Smooth muscle cell of the brain vasculature (primary cell): ENCODE measurements at regions not wholly inside any gene's neighbourhood (a gene's known extent, or its start where the extent isn't known, plus 50 kb on each side); places are given as distances from the start of the nearest gene placed in this dataset.
"Not testable (repeated sequence)": the region's sequence is repeated elsewhere in the genome, so short reads cannot be mapped to it uniquely, and the experiment has no call there.

ENCODE experiments used
- DNase-seq: peaks from one replicate; pipeline ENCODE4 v3.0.0-alpha.2; 2012; ENCODE audit warnings: low read depth, low spot score

GRCh38 chr10:78341953-78342614, 308.4 kb downstream of the RPS24 start:
- no peak for DNase-seq

DNA sequence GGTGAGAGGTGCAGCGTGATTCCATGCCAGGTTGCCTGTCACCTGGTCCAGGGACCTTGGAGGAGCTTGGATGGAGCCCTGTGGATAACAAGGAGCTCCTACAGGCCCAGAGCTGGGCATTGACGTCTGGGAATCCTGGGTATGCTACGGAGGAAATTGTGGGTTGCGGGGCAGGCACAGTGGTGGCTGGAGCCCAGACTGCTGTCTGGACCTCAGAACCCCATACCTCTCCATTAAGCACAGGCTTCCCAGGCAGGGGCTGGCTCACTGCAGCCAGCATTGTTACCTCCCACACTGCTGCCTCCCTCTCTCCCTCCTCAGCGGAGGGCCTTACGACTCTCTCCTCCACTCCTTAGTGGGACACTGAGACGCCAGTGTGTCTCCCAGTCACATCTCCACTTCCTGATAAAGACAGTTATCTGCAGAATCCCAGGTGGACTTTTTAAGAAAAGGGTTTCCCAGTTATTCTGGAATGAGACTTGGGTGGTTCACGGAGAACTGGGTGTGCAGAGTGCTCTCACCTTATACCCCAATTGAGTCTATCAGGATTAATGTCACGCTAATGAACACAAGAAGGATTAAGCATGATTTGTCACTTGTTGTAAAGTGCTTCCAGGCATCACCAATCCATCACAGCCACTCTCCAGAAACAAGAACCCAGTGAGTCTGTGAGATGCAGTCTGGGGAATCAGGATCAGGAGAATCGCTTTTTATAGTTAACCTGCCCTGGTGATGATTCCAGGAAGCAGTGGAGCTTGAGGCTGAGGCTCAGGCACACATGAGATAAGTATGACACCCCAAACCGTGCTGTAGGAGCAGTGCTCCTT, 309.4 kb downstream of the RPS24 start:
- DNase-seq = no peak

DNA sequence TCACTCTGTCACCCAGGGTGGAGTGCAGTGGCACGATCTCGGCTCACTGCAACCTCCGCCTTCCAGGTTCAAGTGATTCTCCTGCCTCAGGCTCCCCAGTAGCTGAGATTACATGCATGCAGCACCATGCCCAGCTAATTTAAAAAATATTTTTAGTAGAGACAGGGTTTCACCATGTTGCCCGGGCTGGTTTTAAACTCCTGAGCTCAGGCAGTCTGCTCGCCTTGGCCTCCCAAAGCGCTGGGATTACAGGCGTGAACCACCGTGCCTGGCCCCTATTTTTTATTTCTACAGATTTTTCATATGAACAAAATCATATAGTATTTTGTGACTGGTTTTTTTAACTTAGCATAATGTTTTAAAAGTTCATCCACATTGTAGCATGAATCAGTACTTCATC, 310.6 kb downstream of the RPS24 start:
- DNase-seq = not testable (repeated sequence)

GRCh38 chr10:78345515-78345914, 311.9 kb downstream of the RPS24 start:
- not testable (repeated sequence) for DNase-seq

DNA sequence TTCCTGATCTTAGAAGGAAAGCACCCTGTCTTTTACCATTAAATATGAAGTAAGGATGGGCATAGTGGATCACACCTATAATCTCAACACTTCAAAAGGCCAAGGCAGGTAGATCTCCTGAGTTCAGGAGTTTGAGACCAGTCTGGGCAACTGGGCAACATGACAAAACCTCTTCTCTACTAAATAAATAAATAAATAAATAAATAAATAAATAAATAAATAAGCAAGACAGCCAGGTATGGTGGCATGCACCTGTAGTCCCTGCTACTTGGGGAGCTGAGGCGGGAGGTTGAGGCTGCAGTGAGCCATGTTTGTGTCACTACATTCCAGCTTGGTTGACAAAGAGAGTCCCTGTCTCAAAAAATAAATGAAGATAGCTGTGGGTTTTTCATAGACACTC, 313.1 kb downstream of the RPS24 start:
- DNase-seq = no peak

DNA sequence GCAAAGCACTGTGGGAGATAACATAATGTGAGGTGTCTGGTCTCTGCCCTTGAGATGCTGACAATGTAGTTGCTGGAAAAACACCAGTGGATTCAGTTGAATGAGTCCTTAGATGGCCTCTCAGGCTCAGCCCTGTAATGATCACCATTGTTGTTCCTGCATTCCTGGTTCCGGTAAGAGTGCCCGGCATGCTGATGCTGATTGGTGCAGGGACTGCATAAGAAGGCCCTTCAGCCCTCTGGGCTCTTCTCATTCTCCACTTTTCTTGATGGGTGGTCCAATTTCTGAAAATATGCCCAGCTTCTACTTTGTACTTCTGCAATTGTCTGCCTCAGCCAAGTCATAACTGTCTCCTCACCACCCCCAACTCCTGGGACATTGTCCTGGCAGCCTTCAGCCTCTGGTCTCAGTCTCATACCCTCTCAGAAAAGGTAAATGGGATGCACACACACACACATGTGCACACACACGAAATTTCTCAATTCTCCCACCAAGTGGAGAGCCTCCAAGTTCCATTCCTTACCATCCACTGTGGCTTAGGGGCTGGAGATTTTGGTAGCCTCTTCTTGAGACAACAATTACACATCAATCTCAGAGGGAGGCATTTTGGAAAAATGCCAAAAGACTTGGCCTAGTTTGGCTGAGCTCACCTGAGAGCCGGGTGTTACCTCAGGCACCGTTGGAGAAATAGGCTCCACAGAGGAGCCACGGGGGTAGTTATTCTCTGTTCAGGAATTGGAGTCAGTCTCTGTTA, 314.9 kb downstream of the RPS24 start:
- no peak for DNase-seq

DNA sequence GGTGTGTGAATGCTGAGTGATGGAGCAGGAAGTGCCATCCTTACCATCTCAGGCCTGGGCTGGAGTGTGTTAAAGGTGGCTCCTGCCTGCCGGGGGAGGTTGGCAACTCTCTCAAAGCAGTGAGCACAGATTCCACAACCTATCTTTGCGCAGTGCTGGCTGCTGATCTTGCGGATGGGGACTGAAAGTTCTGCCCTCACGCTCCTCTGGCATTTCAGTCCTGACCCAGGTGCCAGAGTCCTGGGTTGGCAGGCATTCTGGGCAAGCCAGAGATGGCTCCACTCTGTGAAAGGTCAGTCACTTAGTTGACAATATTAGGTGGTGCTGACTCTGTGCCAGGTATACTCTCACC, 315.5 kb downstream of the RPS24 start:
- no peak for DNase-seq

- DNase-seq = no peak
Measured at GRCh38 chr10:78349911-78350663, 316.4 kb downstream of the RPS24 start.

DNA sequence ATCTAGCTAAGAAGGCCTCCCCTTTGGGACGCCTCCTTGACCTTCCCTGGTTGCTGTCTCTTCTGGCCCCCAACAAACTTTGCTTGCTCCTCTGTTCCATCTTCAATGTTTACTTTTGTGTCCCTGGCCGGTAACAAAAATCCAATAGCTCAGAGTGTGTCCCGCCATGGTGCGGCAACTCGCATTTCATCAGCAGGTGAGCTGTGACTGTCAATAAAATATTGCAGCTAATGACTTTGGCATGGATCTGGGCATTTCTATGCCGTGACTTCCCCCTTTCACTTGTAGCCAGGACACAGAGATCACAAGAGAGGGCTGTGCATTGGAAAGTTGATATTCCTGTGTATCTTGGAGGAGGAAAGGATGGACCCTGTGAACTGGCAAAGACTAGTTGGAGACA, 317.6 kb downstream of the RPS24 start:
- no peak for DNase-seq

GRCh38 chr10:78351809-78352208, 318.1 kb downstream of the RPS24 start:
- DNase-seq = no peak

GRCh38 chr10:78353636-78354035, 320.0 kb downstream of the RPS24 start:
- no peak for DNase-seq

DNA sequence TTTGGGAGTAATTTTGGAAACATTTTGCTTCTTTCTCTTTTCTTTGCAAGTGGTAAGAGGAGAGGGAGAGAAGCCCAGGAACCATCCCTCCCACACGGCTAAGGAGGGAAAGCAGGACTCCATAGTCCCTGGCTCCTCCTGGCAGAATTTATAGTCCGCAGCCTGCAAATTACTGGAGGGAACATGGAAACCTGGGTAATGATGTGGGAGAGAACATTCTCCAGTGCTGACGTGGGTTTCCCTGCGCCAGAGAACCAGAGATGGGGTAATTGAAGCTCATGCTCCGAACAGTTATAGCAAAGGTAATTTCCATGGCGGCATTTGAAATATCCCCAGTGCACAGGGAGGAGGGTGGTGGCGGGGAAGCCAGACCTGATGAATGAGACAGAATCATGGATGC, 320.4 kb downstream of the RPS24 start:
- no peak for DNase-seq

DNA sequence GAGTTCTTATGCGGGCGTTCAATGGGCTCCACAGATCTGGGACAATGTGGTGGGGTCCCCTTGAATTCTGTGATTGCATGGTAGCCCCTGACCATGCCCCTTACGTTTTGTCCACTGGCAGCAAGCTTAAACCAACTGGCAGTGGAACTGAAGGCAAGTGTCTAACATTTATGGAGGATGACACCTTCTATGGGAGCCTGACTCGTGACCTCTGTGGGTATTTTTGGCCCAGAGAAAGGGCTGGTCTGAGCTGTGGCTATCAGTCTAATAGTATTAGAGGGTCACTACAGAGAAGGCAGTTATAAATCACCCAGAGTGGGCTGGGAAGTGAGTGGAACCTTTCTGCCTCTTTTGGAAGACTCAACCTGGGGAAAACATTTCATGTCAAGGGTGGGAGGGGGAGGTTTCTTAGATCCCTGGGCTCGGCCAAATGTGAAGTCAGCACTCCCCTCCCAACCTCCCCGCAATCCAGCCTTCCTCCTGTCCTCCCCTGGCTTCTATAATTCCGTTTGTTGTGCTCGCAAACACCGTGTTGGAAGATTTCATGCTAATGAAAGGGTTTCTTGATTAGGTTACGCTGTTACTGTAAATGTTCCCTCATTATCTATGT, 322.7 kb downstream of the RPS24 start:
- no peak for DNase-seq

DNA sequence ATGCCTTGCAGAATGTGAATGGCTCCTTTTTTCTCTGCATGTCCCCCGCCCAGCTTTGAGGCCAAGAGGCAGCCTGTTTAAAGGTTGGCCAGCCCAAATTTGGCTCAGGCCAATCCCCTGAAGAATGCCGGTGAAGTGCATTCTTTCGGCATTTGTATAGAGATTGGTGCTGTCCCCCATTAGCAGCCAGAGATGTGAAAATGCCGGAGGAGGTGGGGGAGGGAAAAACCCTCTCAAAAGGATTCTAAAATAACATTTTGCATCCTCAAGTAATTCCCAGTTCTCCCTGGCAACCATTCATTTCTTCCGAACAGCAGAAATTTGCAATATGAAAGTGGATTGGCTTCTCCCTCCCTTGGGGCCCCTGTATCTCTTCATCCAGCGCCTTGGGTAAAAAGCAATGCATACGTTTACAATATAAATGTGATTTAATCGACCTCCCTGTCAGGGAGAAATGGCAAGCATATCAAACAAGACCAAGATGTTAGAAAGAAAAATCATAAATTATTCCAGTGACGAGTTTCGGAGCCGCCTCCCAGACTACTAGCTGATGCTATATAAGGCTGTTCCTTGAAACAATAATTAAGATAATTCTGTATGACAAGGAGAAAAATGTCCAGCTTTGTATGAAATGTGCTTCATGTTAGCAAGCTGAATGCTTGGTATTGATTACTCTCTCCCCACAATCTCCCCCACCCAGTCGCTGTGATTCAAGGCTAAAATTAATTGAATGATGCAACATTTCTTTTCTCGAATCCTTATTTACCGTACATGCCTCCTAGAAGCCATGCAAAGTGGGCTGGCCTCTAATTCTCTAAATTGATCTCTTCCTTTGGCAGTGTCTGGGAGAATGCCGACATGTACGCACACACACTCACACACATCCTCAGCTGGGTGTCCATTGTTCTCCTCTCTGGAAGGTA, 323.7 kb downstream of the RPS24 start:
- DNase-seq = no peak

DNA sequence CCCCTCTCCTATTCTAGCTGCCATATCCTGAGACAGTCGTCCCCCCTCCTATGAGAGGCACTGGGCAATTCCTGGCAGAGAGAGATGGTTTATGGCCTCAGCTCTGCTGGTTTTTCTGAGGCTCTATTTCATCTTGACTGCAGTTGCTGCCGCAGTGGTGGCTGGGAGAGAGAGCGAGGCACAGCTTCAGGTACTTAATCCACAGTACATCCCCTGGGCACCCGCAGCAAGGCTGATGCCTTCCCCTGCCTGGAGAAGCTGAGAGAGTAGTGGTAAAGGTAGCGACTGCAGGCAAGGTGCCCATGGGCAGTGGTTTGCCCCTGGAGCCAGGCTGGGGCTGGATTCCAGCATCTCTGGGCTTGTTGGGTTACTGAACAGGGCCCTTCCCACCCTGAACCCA, 324.7 kb downstream of the RPS24 start:
- no peak for DNase-seq

- no peak for DNase-seq
Measured at GRCh38 chr10:78358982-78359381, 325.3 kb downstream of the RPS24 start.

- no peak for DNase-seq
Measured at GRCh38 chr10:78359640-78360091, 326.0 kb downstream of the RPS24 start.

- DNase-seq = no peak
Measured at GRCh38 chr10:78360284-78360683, 326.6 kb downstream of the RPS24 start.

DNA sequence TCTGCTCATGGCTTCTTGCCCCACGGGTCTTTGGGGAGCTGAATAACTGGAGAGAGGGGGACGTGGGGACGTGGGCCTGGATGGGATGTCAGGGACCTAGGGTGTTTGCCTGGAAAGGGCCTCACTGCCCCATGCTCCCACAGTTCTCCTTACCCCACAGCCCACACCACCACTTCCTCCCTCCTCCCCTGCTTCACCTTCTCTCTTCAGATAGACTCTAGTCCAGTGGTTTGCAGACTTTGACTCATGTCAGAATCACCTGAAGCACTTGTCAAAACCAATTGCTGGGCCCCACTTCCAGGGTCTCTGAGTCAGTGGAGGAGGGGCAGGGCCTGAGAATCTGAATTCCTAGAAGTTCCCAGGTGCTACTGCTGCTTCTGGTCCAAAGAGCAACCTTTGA, 327.4 kb downstream of the RPS24 start:
- DNase-seq = no peak

GRCh38 chr10:78362406-78363022, 328.9 kb downstream of the RPS24 start:
- DNase-seq = no peak
